GM21423 (cell line): ENCODE measurements at regions not wholly inside any gene's neighbourhood (a gene's known extent, or its start where the extent isn't known, plus 50 kb on each side); places are given as distances from the start of the nearest gene placed in this dataset.

ENCODE experiments used
- ATAC-seq: cut with Tn5 transposase; IDR thresholded peaks from one replicate; pipeline ENCODE4 v1.9.1; 2021; ENCODE audit warnings: mild to moderate bottlenecking, moderate library complexity; ENCODE audit not compliant: unreplicated experiment

- no peak for ATAC-seq
Observed at GRCh38 chr10:6888434-6888833, 308.4 kb upstream of the PRKCQ start.

GRCh38 chr10:6885284-6885683 is 305.2 kb upstream of the PRKCQ start:
- no peak for ATAC-seq

DNA sequence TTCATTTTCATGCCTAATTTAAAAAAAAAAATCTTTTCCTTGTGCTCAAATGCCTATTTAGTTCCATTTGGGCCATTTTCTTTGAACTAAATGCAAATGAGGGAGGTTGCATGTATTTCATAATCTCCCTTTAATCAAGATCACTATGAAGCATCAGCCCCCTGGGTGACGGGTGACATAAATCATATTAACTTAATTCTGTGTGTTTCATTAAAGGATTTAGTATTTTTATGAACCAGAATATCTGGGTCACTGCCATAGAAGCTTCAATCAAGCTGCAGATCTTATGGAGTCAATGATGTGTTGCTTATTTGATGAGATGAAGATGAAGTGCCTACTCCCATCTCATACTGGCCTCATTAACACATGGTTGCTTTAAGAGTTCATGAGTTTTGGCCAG is 301.9 kb upstream of the PRKCQ start:
- ATAC-seq = no peak

DNA sequence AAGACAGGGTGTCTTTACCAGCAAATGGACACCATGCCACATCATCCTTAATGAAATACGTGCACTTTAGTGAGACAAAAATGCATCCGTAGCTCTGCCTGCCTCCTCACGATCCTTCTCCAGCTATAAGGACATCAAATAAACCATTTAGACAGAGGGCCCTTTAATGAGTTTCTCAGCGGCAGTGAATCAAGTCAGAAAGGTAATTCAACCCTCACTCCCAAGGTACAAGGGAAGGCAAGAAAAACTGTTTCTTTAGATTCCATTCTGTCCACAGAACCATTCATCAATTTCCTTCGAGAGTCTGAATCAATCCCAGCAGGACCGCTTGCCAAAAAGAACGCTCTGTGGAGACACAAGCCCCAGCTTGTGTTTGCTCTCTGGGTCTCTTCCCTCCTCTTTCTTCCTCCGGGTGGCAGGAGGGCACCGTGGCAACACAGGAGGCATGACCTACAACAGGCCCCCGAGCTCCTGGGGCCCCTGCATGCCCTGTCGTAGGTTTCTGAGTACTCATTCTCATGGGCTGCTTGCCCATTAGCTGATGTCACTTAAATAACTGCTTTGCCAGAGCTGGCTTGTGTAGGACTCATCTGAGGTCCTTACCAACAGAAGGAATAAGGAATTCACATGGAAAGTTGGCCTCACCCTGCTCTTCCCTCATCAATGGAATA is 297.8 kb upstream of the PRKCQ start:
- ATAC-seq = no peak

DNA sequence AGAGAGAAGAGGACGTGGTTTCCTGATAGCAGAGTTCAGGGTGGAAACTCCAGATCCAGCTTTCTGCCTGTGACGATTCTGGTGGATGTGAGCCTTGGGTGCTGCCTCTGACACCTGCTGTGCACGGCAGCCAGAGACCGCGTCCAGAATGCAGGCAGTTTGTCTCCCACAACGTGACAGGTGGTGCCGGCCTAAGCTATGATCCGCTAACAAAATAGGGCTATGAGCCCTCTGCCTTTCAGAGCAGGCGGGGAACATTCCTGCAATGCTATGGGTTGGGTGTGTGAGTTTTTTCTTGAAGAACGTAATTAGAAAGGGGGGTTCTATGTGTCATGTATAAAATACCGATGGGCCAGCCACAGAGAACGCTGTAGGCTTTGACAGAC is 297.3 kb upstream of the PRKCQ start:
- no peak for ATAC-seq

GRCh38 chr10:6875269-6875865 is 295.3 kb upstream of the PRKCQ start:
- ATAC-seq = no peak

- ATAC-seq = no peak
Observed at GRCh38 chr10:6871128-6871527, 291.1 kb upstream of the PRKCQ start.

DNA sequence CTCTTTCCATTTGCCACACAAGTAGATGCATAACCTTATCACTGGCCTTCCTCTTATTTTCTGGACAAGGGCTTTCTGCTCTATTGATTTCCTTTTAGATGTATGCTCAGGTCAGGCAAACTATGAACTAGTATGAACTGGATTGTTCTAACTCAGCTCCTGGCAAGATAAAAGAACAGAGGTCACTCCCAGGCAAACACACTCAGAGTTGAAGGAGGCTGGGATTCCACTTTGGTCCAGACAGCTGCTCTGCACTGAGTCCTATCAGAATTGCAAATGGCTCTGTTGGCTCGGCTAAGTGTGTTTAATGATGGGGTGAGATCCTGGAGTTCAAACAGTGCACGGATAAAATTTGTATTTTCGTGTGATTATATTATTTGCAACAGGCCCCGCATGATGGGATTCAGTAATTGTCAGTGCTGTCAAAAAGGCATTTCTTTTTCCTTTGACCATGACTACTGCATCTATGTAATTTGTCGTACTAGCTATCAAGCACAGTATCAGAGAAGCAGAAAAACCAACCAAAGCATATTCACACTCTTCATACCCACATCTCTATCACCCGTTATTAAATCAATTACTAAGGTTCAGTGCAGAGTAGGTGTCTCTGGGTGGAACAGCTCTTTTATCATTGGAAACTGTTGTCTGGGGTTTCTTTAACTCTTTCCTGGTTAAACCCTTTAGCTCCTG is 288.1 kb upstream of the PRKCQ start:
- no peak for ATAC-seq

GRCh38 chr10:6866757-6867156 is 286.7 kb upstream of the PRKCQ start:
- no peak for ATAC-seq

DNA sequence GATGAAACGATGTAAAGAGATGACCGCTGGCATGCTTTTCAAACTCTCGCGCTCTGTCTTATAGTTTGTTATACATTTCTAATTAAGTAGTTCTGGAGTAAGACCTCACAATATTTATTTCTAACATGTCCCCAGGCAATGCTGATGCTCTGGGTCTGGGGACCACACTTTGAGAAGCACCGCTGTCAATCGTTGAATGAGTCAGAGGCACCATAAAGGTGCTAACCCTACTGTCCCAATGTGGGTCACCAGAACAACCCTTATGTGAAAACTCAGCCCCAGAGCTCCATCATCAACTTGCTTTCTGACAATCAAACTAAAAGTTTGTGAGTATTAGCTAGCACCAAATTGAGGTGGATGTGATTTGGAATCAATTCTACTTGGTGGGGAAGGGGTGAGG is 284.1 kb upstream of the PRKCQ start:
- no peak for ATAC-seq

DNA sequence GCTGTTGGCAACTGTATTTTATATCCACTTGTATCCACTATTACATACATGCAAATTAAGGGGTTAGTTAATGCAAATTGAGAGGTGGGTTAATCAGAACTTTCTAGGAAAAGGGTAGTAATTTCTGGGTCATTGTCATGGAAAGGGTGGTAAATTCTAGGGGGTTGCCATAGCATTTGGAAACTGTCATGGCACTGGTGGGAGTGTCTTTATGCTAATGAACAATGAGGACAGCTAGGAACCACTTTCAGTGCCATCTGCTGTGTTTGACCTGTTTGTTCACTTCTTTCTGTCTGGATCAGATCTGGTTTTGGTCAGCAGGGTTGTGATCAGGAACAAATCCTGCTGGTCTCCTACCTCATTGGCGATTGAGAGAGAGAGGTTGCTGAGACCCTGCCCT is 283.3 kb upstream of the PRKCQ start:
- ATAC-seq = no peak

DNA sequence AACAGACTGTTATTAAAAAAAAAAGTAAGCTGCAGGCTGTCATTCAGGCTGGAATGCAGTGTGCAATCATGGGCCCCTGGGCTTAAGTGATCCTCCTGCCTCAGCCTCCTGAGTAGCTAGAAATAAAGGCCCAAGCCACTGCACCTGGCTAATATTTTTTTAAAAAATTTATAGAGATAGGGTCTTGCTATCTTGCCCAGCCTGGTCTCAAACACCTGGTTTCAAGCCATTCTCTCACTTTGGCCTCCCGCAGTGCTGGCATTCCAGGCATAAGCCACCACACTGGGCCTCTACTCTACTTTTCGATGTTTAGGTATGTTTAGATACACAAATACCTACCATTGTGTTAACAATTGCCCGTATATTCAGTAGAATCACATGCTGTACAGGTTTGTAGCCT is 270.4 kb upstream of the PRKCQ start:
- ATAC-seq = no peak

DNA sequence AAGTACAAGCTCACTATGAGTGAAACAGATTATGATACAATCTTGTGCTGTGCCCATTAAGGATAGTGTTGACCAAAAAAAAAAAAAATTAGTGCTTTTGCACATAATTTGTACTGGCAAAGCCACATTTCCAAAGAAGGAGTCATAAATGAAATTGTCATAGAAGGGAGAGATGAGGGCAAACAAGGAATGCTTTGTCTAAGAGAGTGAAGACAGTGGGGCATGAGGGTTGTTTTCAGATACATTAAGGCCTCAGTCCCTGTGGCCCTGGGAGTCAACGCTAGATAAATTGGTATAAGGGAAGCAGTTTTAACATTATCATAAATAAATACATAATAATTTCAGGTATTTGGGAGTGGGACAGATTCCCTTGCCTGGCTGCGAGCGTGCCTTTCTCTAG is 267.5 kb upstream of the PRKCQ start:
- ATAC-seq = no peak

DNA sequence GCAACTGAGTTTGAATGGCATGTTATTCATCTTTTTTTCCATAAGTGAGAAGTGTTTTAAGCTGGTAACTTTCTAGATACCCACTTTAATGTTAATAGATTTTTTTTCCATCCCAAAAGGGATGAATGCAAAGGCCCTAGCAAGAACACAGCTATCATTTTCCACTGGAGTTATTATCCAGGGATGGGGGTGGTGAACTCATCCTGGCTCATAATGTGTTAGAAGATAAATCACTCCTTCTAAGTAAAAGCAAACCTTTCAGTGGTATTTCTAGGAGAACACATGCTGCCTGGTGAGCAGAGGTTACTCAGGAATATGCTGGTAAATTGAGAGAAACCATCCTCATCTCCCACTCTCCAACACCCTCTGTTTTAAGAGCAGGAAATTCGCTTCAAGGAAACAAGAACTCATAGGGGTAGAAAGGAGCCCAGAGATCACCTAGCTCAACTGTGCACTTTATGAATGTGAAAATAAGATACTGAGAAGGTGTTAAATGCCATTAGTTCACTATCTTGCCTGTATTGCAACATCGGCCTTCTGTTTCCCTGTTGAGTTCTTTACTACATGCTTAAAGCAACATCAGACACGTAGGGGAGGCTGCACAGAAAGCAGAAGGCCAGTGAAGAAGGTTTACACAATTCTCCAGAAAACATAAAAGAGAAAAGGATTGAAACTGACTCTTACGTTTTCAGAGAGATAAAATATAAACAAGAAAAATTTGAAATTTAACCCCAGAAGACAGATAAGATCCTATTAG is 264.0 kb upstream of the PRKCQ start:
- no peak for ATAC-seq

- ATAC-seq = no peak
Observed at GRCh38 chr10:6843481-6843881, 263.4 kb upstream of the PRKCQ start.

GRCh38 chr10:6842722-6843121 is 262.6 kb upstream of the PRKCQ start:
- no peak for ATAC-seq

GRCh38 chr10:6841761-6842160 is 261.7 kb upstream of the PRKCQ start:
- no peak for ATAC-seq

- no peak for ATAC-seq
Observed at GRCh38 chr10:6840766-6841165, 260.7 kb upstream of the PRKCQ start.

GRCh38 chr10:6840201-6840691 is 260.2 kb upstream of the PRKCQ start:
- no peak for ATAC-seq

DNA sequence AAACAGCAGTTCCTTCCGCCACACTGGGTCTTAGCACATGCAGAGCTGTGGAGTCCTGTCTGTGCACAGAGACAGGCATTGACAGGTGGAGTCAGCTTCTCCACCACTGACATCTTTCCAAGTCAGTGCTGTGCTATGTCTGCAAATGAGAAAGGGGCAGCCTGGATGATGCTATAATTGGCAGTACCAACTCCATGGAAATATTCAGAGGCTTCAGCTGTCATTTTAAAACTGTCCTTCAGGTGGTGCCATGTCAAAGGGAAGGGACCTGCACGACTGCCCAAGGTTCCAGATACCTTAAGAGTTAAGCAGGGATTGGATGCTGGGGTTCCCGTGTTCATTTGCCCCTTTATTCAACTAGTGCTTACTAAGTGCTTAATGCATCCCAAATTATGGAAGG is 258.0 kb upstream of the PRKCQ start:
- no peak for ATAC-seq

DNA sequence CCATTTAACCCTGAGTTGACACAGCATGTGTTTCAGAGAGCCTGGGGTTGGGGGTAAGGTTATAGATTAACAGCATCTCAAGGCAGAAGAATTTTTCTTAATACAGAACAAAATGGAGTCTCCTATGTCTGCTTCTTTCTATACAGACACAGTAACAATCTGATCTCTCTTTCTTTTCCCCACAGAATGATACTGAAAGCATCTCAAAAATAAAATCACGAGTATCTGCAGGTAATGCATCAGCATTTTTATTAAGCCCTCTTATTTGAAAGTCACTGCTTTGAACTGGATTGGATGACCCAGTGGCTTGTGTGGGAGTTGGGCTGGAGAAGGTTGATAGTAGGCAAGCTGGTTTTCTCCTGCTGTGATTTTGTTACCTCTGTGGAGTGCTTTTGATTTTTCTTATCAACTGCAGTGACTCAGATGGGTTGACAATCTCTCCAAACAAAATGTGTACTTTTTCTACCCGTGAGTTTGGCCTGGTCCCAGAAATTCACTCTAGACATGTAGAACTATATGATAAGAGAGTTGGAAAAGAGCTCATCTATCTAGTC is 253.5 kb upstream of the PRKCQ start:
- ATAC-seq = no peak
